Kidney epithelial cell (primary cell): ENCODE measurements at regions not wholly inside any gene's neighbourhood (a gene's known extent, or its start where the extent isn't known, plus 50 kb on each side); places are given as distances from the start of the nearest gene placed in this dataset.

ENCODE experiments used
- DNase-seq: peaks from one replicate; pipeline ENCODE4 v3.0.0-alpha.2; 2010; ENCODE audit warnings: low read depth
- H3K27me3 ChIP-seq: 2 replicates; pipeline ENCODE4 v1.6.0; 2011; ENCODE audit warnings: low read length; ENCODE audit not compliant: control insufficient read depth, insufficient read depth
- H3K36me3 ChIP-seq: 2 replicates; pipeline ENCODE4 v1.5.1; 2011; ENCODE audit warnings: low read length; ENCODE audit not compliant: control insufficient read depth, insufficient read depth
- H3K4me3 ChIP-seq: 2 replicates; pipeline ENCODE4 v1.5.1; 2011; ENCODE audit warnings: low read depth, mild to moderate bottlenecking, control low read depth, low read length
- TF ChIP-seq, protein P1 (sequence below): IDR thresholded peaks from 2 replicates; pipeline ENCODE4 v1.5.1; 2011; ENCODE audit warnings: mild to moderate bottlenecking, moderate library complexity, low read length, control low read depth, inconsistent platforms; ENCODE audit not compliant: insufficient read depth, poor library complexity, severe bottlenecking

DNA sequence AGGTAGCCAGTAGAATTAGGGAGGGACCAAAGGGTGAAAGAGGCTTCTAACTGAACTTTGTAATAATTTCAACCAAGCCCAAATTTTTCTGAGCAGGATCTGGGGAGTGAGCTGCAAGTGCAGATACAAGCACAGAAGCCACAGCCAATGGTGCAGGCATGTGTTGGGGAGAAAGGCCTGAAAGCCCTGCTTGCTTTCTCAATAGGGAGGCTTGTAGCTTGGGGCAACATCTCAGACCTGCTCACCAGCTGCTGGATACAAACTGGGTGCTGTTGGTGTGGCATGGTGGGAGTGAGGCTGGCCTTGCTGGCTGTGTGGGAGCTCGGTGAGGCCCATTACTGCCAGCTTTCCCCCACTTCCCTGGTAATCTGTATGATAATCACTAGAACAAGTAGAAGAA lies 688.5 kb upstream of the SEMA3D start:
- no peak for DNase-seq
- H3K27me3 ChIP-seq: no peaks in the 10 kb centered on the region
- no peaks in the 10 kb centered on the region for H3K36me3 ChIP-seq
- TF ChIP-seq, protein P1, sequence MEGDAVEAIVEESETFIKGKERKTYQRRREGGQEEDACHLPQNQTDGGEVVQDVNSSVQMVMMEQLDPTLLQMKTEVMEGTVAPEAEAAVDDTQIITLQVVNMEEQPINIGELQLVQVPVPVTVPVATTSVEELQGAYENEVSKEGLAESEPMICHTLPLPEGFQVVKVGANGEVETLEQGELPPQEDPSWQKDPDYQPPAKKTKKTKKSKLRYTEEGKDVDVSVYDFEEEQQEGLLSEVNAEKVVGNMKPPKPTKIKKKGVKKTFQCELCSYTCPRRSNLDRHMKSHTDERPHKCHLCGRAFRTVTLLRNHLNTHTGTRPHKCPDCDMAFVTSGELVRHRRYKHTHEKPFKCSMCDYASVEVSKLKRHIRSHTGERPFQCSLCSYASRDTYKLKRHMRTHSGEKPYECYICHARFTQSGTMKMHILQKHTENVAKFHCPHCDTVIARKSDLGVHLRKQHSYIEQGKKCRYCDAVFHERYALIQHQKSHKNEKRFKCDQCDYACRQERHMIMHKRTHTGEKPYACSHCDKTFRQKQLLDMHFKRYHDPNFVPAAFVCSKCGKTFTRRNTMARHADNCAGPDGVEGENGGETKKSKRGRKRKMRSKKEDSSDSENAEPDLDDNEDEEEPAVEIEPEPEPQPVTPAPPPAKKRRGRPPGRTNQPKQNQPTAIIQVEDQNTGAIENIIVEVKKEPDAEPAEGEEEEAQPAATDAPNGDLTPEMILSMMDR: no peak
- H3K4me3 ChIP-seq: no peak overlapping the region

DNA sequence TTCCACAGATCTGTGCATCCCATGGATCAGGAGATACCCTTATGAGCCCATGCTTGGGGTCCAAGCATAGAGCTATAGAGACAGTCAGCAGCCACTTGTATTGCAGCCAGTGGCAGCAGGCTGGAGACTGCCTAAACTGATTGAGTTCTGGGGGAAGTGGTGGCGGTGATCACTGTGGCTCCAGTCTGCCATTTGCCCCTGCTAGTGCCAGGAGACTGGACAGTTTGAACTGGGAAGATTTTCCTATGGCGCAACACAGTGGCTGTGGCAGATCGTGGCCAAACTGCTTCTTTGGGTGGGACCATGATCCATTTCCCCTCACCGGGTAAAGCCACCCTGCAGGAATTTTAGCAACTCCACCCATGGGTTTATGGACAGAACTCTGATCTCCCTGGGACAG lies 679.7 kb upstream of the SEMA3D start:
- H3K4me3 ChIP-seq: no peak overlapping the region
- DNase-seq: no peak
- no peaks in the 10 kb centered on the region for H3K27me3 ChIP-seq
- H3K36me3 ChIP-seq: no peaks in the 10 kb centered on the region
- TF ChIP-seq, protein P1: no peak

DNA sequence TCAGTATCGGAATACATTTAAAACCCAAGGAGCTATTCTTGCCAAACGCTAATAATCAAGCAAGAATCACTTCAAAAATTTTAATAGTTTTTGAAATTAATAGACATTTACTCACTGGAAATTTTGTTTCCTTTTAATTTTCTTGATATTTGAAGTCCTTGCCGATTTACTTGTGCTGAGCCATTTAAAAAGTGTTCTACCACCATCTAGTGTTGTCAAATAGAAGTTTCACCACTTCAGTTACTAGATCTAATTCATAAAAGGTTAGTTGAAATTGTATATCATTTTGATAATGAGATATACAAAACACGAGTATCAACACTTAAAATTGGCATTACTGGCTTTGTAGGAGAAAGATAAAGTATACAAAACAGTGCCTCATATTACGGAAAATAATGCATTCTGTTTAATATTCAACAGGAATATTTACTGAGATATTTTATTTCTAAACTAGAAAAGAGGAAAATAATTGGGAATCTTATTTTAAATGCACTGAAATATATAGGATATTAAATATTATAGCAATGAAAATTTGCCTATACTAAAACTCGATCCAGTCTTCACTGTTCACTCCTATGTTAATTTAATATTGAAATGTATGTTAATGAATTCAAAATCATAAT lies 664.8 kb upstream of the SEMA3D start:
- Histone ChIP-seq H3K36me3 (no peaks in the 10 kb centered on the region), H3K27me3 (no peaks in the 10 kb centered on the region), H3K4me3 (no peak overlapping the region)
- DNase-seq: peak; percentile 29
- TF ChIP-seq, protein P1: peak; percentile 37

DNA sequence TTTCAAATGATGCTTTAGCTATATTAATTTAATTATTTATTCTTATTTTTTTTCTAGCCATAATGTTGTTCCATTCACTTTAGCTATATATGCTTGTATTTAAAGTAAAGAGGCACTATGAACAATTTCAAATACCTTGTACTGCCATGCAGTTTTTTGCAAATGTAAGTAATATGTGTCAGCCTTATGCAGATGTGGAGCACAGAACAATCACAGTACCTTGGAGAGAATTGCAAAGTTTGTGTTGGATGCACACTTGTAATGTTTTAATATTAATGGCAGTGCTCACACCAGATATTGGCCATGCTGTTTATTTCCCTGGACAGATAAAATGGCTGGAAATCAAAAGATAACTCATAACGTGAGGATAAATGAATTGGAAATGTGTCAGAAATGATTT lies 663.5 kb upstream of the SEMA3D start:
- no peaks in the 10 kb centered on the region for H3K36me3 ChIP-seq
- no peak for DNase-seq
- H3K4me3 ChIP-seq: no peak overlapping the region
- TF ChIP-seq, protein P1: no peak
- H3K27me3 ChIP-seq: no peaks in the 10 kb centered on the region

DNA sequence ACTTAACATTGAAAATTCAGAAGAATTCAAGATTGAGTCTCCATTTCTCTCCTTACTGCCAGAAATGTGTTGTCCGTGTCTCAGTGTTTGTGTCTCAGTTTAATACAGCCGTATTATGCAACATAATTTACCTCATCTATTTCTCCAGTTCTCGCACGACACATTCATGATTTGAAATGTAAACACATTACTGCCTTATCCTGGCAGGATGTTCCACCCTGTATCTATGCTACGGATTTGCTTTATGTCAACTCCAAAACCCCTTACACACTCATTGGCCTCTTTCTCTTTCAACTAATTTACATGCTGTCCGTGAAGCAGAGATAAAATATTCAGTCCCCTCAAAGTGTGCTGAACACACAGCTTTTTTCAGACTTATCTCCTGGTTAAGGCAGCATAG lies 653.7 kb upstream of the SEMA3D start:
- no peak for DNase-seq
- no peaks in the 10 kb centered on the region for H3K27me3 ChIP-seq
- no peak overlapping the region for H3K4me3 ChIP-seq
- no peaks in the 10 kb centered on the region for H3K36me3 ChIP-seq
- TF ChIP-seq, protein P1: no peak

DNA sequence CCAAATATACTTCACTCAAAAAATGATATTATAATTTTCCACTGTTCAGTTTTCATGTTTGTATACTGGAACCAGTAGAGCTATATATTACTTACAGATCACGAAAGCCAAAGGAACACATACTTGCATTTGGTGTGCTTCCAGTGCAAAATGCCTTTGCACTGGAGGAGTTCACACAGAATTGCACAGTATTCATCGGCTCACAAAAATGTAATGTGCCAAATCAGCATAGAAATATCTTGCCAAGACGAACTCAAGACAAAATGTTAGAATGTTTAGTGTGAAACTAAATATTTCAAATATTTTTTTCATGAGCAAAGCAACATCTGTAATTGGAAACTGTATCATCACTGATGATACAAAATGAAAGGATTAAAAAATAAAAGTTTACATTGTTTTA lies 646.2 kb upstream of the SEMA3D start:
- no peak for DNase-seq
- Histone ChIP-seq H3K27me3 (no peaks in the 10 kb centered on the region), H3K4me3 (no peak overlapping the region), H3K36me3 (no peaks in the 10 kb centered on the region)
- TF ChIP-seq, protein P1: no peak
